Adrenal gland (tissue), 5 donors: ENCODE measurements at regions not wholly inside any gene's neighbourhood (a gene's known extent, or its start where the extent isn't known, plus 50 kb on each side); places are given as distances from the start of the nearest gene placed in this dataset.

Experiments
- POLR2A ChIP-seq, 2 donors: fragments of 450-650 bp; IDR thresholded peaks; one replicate each; pipeline ENCODE4 v1.6.1; 2017; ENCODE audit warnings: antibody characterized with exemption in 2 of 2, mild to moderate bottlenecking in 2 of 2, moderate library complexity in 1 of 2
- TF ChIP-seq, protein P1 (sequence below), 6 experiments: fragments of 450-650 bp in 4 of 6; fragments of 200-600 bp in 2 of 6; sonication (generic) in 1 of 6; IDR thresholded peaks; 1 replicate in 5 of 6; 2 replicates in 1 of 6; pipeline versions ENCODE4 v1.5.1 to v1.8.0; 2016 to 2021; ENCODE audit warnings: antibody characterized with exemption in 6 of 6, mild to moderate bottlenecking in 2 of 6, moderate library complexity in 1 of 6
- donor health status: DM: no; HTN: no; CAD: no.

DNA sequence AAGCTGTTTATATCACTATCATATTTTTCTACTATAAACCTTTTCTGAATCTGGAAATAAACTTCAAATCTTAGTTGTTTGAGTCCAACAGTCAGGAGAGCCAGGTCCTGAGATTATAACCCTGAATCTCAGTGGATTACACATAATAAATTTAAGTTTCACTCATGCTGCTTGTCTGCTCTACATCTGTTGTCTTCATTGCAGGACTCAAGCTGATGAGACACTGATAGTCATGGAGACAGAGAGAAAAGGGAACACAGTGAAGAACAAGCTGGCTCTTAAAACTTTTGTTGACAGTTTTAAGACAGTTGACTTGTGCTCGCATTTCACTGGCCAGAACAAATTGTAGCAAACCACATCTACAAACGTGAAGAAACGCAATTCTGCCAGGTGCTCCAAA, 327.0 kb upstream of the CTSO start:
- TF ChIP-seq, protein P1, sequence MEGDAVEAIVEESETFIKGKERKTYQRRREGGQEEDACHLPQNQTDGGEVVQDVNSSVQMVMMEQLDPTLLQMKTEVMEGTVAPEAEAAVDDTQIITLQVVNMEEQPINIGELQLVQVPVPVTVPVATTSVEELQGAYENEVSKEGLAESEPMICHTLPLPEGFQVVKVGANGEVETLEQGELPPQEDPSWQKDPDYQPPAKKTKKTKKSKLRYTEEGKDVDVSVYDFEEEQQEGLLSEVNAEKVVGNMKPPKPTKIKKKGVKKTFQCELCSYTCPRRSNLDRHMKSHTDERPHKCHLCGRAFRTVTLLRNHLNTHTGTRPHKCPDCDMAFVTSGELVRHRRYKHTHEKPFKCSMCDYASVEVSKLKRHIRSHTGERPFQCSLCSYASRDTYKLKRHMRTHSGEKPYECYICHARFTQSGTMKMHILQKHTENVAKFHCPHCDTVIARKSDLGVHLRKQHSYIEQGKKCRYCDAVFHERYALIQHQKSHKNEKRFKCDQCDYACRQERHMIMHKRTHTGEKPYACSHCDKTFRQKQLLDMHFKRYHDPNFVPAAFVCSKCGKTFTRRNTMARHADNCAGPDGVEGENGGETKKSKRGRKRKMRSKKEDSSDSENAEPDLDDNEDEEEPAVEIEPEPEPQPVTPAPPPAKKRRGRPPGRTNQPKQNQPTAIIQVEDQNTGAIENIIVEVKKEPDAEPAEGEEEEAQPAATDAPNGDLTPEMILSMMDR (IDR thresholded peaks at IDR 0.05), result no peak
- TF ChIP-seq POLR2A (IDR thresholded peaks at IDR 0.05), result no peak
